Coronary artery (tissue), 2 donors: ENCODE measurements at regions not wholly inside any gene's neighbourhood (a gene's known extent, or its start where the extent isn't known, plus 50 kb on each side); places are given as distances from the start of the nearest gene placed in this dataset.

Experiments used
- DNase-seq: peaks from one replicate; pipeline ENCODE4 v3.0.0-alpha.2; 2017; ENCODE audit warnings: low spot score
- H3K27ac ChIP-seq, 2 donors: fragments of 200-600 bp; sonication (generic); one replicate each; pipeline ENCODE4 v1.5.1; 2016 to 2019
- H3K4me3 ChIP-seq: fragments of 200-600 bp; sonication (generic); 2 replicates; pipeline ENCODE4 v1.5.1; 2016; ENCODE audit warnings: mild to moderate bottlenecking, moderate library complexity
- TF ChIP-seq, protein P1 (sequence below): fragments of 200-600 bp; sonication (generic); IDR thresholded peaks from one replicate; pipeline ENCODE4 v1.5.1; 2019; ENCODE audit warnings: antibody characterized with exemption

DNA sequence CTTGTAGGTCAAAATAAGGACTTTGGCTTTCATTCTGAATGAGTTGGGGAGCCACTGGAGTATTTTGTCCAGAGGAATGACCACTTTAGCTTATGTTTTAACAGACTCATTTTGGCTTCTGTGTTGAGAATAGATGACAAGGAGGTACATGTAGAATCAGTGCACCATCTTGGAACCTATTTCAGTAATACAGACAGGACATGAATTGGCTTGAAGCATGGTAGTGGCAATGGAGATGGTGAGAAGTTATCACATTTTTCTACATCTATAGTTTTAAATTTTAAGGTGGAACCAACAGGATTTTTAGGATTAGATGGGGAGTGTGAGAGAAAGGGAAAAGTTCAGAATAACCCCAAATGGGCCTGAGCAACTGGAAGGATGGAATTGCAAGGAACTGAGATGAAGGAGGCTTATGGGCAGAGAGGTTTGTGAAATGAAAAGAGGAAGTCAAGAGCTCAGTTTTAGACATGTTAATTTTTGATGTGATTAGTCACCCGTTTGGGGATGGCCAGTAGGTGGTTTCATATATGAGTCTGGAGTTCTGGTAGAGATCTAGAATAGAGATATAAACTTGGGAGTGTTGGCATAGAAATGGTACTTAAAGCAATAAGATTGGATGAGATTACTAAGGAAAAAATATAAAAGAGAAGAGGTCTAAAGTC, 89.2 kb upstream of the JAZF1 start:
- no peak overlapping the region for H3K27ac ChIP-seq
- H3K4me3 ChIP-seq: no peak overlapping the region
- TF ChIP-seq, protein P1, sequence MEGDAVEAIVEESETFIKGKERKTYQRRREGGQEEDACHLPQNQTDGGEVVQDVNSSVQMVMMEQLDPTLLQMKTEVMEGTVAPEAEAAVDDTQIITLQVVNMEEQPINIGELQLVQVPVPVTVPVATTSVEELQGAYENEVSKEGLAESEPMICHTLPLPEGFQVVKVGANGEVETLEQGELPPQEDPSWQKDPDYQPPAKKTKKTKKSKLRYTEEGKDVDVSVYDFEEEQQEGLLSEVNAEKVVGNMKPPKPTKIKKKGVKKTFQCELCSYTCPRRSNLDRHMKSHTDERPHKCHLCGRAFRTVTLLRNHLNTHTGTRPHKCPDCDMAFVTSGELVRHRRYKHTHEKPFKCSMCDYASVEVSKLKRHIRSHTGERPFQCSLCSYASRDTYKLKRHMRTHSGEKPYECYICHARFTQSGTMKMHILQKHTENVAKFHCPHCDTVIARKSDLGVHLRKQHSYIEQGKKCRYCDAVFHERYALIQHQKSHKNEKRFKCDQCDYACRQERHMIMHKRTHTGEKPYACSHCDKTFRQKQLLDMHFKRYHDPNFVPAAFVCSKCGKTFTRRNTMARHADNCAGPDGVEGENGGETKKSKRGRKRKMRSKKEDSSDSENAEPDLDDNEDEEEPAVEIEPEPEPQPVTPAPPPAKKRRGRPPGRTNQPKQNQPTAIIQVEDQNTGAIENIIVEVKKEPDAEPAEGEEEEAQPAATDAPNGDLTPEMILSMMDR: no peak
- no peak for DNase-seq

- TF ChIP-seq, protein P1: no peak
- no peak for DNase-seq
- Histone ChIP-seq H3K27ac (no peak overlapping the region), H3K4me3 (no peak overlapping the region)
Measured at GRCh38 chr7:28270536-28270935, 89.9 kb upstream of the JAZF1 start.

GRCh38 chr7:28272461-28272877, 91.9 kb upstream of the JAZF1 start:
- no peak overlapping the region for H3K4me3 ChIP-seq
- TF ChIP-seq, protein P1: peak; percentile 17
- DNase-seq: no peak
- no peak overlapping the region for H3K27ac ChIP-seq

DNA sequence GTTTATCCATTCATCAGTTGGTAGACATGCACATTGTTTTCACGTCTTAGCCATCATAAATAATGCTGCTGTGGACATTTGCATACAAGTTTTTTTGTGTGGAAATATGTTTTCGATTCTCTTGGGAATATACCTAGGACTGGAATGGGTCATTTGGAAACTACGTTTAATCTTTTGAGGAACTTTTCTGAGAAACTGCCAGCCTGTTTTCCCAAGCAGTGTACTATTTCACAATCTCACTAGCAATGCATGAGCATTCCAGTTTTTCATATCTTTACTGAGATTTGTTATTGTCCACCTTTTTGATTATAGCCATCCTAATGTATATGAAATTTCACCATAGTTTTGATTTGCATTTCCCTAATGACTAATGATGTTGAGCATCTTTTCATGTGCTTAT, 95.7 kb upstream of the JAZF1 start:
- H3K4me3 ChIP-seq: no peak overlapping the region
- TF ChIP-seq, protein P1: no peak
- no peak overlapping the region for H3K27ac ChIP-seq
- no peak for DNase-seq

DNA sequence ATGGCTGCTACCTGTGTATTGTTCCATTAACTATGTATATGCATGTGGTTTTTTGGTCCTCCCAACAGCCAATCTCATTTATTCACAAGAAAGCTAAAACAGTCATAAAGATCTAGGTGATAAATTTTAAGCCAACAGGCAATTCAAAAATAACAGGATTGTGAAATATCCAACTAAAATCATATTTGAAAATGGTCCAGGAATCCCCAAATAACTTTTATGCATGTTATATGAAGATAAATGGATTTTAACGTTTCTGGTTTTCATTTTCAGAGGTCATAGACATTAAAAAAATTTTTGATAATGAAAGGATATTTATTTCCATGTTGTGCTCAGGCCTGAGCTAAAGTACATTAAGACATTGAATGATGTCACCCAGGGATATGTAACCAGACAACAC, 96.8 kb upstream of the JAZF1 start:
- no peak overlapping the region for H3K4me3 ChIP-seq

DNA sequence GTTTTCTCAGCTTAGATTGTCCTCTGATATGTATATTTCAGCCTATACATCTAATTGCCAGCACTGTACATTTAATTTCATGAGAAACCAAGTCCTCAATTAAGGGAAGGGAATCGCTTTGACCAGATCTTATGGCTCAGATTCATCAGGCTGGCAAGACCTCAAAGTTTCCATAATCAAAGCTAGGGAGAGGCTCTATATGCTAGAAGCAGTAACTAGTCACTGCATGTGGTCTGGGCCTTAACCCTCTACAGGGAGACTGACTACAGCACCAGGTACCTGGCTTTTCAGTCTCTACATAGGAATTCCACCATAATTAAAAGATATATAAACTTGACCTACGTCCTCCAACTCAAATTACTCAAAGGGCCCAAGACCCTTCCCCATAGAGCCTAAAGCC, 97.4 kb upstream of the JAZF1 start:
- TF ChIP-seq, protein P1: no peak
- DNase-seq: no peak
- H3K4me3 ChIP-seq: no peak overlapping the region
- H3K27ac ChIP-seq: no peak overlapping the region

More for the DNA sequence above, 96.8 kb upstream of the JAZF1 start:
- TF ChIP-seq, protein P1: no peak
- H3K27ac ChIP-seq: no peak overlapping the region
- no peak for DNase-seq

DNA sequence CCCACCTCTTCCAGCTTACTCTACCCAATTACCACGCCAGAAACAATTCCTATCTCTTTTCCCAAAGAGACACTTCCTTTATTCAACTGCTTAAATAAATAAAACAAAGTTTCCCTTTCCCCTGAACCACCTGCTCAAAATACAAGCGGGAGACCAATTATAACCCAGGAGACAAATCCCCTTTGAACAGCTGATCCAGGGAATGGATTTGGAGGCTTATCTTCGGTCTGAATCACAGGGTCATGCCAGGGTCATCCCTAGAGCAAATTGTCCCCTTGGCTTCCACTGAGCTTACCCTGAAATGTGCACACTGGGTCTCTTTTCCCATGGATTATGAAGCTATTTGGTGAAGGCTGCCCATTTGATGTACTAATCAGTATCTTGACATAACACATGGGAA, 99.9 kb upstream of the JAZF1 start:
- no peak overlapping the region for H3K4me3 ChIP-seq
- no peak for DNase-seq
- TF ChIP-seq, protein P1: no peak
- no peak overlapping the region for H3K27ac ChIP-seq
